HG03025 (cell line): ENCODE measurements at regions not wholly inside any gene's neighbourhood (a gene's known extent, or its start where the extent isn't known, plus 50 kb on each side); places are given as distances from the start of the nearest gene placed in this dataset.

ENCODE experiments used
- ATAC-seq: cut with Tn5 transposase; IDR thresholded peaks from one replicate; pipeline ENCODE4 v1.9.1; 2021; ENCODE audit warnings: mild to moderate bottlenecking, moderate library complexity; ENCODE audit not compliant: unreplicated experiment, low FRiP score

- ATAC-seq, result no peak
Observed at GRCh38 chr6:91874971-91875370, 1288.1 kb upstream of the MAP3K7 start.

GRCh38 chr6:91868539-91869202 lies 1281.8 kb upstream of the MAP3K7 start:
- ATAC-seq, result no peak

- no peak for ATAC-seq
Observed at GRCh38 chr6:91865889-91866288, 1279.0 kb upstream of the MAP3K7 start.

DNA sequence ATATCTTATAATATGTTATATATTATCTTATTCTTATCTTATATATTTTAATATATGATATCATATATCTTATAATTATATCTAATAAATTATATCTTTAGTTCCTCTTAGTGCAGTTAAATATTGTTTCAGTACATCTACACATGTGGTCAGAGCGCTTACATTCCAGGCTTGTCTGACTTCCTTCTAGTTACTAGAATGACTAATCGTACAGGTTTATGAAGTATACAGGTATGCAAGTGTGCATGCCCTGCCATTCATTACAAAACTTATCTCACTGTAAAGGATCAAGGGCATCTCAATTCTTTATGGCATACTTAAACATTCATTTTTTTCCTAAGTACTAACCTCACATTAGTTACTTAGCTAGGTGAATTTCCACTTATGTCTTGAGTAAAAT lies 1278.0 kb upstream of the MAP3K7 start:
- no peak for ATAC-seq

- no peak for ATAC-seq
Observed at GRCh38 chr6:91860541-91861335, 1273.9 kb upstream of the MAP3K7 start.

GRCh38 chr6:91852252-91852651 lies 1265.4 kb upstream of the MAP3K7 start:
- no peak for ATAC-seq

GRCh38 chr6:91834813-91835212 lies 1247.9 kb upstream of the MAP3K7 start:
- ATAC-seq, result no peak

DNA sequence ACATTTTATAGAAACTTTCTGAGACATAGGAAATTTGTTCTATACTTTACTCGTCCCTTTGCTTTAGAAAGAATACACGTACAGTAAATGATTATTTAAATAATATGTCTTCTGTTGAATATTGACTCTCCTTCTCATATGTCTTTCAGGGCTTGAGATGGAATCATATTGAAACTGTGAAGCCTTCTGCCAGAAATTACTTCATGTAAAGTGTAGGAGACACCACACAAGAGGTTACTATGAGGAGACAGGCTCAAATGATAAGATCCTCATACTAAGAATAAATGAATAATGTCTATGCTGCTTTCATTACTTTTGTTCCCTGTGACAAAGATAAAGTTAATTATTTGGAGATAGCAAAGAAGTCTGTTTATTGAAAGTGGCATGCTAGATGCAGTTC lies 1240.3 kb upstream of the MAP3K7 start:
- ATAC-seq, result no peak

DNA sequence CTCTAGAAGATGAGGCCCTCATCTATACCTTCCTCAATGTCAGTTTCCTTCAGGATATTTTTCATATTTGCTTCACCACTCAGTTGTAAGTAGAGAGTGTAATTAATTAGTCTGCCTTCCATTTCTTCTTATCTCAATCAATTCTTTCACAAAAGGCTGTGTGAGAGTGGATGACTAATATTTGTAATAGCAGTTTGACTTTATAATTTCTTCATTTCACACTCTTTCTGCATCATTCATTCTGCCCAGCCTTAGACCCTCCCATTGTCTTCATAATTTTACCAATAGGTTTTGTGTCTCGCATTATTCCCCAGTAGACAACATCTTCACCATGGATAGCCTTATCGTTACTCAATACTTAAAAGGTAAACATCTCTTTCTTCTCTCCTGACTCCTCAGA lies 1239.3 kb upstream of the MAP3K7 start:
- ATAC-seq, result no peak

GRCh38 chr6:91824331-91824730 lies 1237.5 kb upstream of the MAP3K7 start:
- no peak for ATAC-seq

DNA sequence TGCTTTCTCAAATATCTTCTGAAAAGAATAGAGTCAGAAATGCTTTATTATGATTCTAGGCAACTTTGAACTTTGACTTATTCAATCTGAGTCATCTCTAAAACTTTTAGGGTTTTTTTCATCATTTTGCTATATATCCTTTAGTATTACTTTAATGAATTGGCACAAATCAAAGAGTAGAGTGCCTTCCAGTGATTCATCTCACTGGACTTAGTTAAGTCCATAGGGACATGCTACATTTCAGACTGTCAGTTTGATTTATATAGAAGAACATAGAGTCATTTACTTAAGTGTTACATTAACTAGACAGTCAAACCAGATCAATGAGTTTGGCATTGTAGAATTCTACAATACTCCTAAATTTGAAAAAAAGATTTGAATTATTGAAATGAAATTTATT lies 1235.7 kb upstream of the MAP3K7 start:
- no peak for ATAC-seq

DNA sequence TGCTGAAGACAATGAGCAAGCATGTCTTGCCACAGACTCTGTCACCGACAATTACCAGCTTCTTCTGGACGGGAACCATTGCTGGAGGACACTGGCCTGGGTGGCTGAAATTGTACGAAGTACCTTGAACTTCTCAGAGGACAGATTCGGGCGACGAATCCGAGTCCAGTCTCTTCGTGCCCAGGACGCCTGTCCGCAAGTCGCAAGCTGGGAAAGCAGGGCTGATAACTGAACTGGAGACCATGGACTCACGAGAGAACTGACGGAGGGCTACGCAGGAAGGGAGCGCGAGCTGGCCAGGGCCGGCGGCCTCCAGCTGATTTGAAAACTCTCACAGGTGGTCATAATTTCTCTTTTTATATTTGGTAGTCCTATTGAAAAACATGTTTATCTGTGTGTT lies 1229.5 kb upstream of the MAP3K7 start:
- ATAC-seq, result no peak

GRCh38 chr6:91813641-91814040 lies 1226.8 kb upstream of the MAP3K7 start:
- no peak for ATAC-seq

GRCh38 chr6:91812596-91813274 lies 1225.9 kb upstream of the MAP3K7 start:
- ATAC-seq, result no peak

DNA sequence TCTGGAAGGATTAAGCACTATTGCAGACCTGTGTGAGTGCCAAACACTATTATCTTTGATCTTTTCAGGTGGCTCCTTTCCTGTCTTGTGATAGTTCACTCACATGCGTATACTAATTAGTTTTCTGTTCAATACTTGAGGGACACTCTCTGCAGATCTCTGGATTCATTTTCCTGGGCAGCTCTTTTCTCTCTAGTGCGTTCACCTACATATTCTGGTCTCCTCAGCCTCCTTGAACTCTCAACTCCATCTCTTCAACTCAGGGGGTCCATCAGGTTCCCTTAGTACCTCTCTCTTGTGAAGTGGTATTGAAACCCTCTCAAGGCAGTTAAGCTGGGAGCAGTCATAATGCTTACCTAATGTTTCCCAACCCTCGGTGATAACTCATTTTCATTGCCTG lies 1218.1 kb upstream of the MAP3K7 start:
- ATAC-seq, result no peak

GRCh38 chr6:91802431-91802830 lies 1215.6 kb upstream of the MAP3K7 start:
- no peak for ATAC-seq

GRCh38 chr6:91796603-91797002 lies 1209.7 kb upstream of the MAP3K7 start:
- ATAC-seq, result no peak

GRCh38 chr6:91788501-91788900 lies 1201.6 kb upstream of the MAP3K7 start:
- no peak for ATAC-seq

DNA sequence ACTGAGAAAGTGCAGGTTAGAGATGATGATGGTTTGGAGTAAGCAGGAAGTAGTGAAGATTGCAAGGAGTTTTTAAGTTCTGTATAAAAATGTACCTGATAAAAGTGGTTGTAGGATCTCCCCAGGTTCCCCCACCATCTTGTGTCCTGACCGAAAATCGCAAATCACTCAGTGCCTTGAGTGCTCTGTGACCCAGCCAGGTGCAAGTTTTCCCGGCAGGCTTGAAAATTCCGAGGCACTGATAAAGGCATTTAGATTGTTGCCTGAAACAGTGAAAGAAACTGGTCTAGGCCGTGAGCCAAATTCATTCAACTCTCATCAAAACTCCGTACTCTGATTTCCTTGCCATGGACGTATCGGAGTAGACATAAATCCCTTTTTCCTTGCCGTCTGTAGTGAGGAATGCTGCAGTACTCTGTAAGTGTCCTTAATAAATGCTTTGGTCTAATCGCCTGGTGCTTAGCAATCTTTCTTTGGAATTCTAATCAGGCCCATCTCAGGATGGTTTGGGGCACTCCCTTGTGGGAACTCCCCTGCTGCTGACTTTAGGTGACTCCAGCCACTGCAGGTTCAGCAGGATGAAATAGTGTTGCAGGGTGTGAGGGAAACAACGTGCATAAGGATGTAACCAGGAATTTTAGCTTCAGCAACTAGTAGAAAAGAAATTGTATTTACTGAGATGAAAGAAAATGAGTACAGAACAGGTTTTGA lies 1199.8 kb upstream of the MAP3K7 start:
- no peak for ATAC-seq

DNA sequence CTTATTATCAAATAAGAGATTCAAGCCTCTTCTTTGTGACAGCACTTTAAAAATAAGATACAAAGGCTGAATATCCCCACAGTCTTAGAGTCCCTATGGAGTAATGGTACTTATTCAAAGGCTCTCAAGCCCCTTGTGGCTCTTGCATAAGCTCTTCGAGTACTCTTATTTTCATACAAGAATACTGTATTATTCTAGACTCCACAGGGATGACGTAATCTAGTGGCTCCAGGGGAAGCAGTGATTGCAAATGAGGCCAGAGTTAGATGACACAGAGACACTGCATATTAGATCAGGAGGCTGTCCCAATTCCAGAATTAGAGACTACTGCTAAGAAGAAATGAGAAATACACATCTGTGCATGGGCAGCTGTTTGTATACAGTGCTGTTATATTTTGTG lies 1195.9 kb upstream of the MAP3K7 start:
- ATAC-seq, result no peak

DNA sequence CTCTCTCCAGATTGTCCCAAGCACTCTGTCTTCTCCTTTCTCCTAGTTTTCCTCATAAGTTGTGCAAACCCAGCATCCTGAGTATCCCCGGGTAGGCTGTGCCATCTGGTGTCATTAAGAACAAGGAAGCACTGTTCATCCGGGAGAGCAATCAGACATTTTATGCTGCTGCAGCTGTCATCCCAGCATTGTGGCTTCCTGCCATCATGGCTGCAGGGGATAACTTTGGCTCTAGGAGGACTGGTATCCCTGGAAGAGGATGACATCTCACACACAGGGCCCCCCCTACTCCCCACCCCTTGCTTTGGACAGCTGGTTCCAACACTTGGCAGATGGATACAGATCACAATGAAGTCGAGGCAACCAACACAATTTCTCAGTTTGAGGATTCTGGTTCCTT lies 1195.1 kb upstream of the MAP3K7 start:
- ATAC-seq, result no peak
